Stomach smooth muscle (tissue), 2 donors: ENCODE measurements at regions not wholly inside any gene's neighbourhood (a gene's known extent, or its start where the extent isn't known, plus 50 kb on each side); places are given as distances from the start of the nearest gene placed in this dataset.

Source experiments
- H3K27ac ChIP-seq: one replicate; pipeline ENCODE4 v1.7.0; 2013; ENCODE audit warnings: mild to moderate bottlenecking, low read length, inconsistent platforms
- H3K27me3 ChIP-seq, 2 donors: one replicate each; pipeline ENCODE4 v1.7.0; 2013; ENCODE audit warnings: low read length in 2 of 2; ENCODE audit not compliant: insufficient read depth in 2 of 2, control insufficient read depth in 1 of 2
- H3K36me3 ChIP-seq, 2 donors: one replicate each; pipeline ENCODE4 v1.7.0; 2013; ENCODE audit warnings: low read length in 2 of 2; ENCODE audit not compliant: control insufficient read depth in 2 of 2, insufficient read depth in 2 of 2
- H3K4me1 ChIP-seq: one replicate; pipeline ENCODE4 v1.7.0; 2013; ENCODE audit warnings: low read length; ENCODE audit not compliant: control insufficient read depth, insufficient read depth
- H3K4me3 ChIP-seq, 2 donors: one replicate each; pipeline ENCODE4 v1.7.0; 2013; ENCODE audit warnings: low read length in 2 of 2
- H3K9ac ChIP-seq, 2 donors: one replicate each; pipeline ENCODE4 v1.7.0; 2013; ENCODE audit warnings: low read length in 2 of 2, mild to moderate bottlenecking in 1 of 2
- H3K9me3 ChIP-seq, 2 donors: one replicate each; pipeline ENCODE4 v1.7.0; 2013; ENCODE audit warnings: low read length in 2 of 2; ENCODE audit not compliant: control insufficient read depth in 2 of 2
- donor health status: healthy.
- donor health status: Pancreatic carcinoma.

DNA sequence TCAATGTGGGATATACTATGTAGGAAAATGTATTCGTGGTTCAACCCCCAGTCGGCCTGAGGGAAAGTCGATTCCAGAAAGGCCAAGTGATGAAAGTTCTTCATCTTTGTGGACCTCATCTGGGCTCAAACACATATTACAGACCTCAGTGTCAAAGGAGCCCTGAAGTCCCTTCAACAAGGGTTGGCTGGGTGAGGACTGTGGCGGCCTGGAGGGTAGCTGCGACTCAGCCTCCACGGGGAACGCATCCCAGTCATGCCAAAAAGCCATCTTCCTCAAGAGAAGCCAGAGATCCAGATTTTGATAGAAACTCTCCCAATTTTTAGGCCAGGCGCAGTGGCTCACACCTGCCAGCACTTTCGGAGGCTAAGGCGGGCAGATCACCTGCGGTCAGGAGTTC is 158.6 kb upstream of the PTPN1 start:
- no peaks in the 10 kb centered on the region for H3K36me3 ChIP-seq
- H3K9me3 ChIP-seq, result no peaks in the 10 kb centered on the region
- H3K27me3 ChIP-seq, result no peaks in the 10 kb centered on the region
- no peak overlapping the region for H3K4me3 ChIP-seq
- peaks cover 10% of the 10 kb centered on the region for H3K4me1 ChIP-seq
- no peak overlapping the region for H3K27ac ChIP-seq
- no peak overlapping the region for H3K9ac ChIP-seq

DNA sequence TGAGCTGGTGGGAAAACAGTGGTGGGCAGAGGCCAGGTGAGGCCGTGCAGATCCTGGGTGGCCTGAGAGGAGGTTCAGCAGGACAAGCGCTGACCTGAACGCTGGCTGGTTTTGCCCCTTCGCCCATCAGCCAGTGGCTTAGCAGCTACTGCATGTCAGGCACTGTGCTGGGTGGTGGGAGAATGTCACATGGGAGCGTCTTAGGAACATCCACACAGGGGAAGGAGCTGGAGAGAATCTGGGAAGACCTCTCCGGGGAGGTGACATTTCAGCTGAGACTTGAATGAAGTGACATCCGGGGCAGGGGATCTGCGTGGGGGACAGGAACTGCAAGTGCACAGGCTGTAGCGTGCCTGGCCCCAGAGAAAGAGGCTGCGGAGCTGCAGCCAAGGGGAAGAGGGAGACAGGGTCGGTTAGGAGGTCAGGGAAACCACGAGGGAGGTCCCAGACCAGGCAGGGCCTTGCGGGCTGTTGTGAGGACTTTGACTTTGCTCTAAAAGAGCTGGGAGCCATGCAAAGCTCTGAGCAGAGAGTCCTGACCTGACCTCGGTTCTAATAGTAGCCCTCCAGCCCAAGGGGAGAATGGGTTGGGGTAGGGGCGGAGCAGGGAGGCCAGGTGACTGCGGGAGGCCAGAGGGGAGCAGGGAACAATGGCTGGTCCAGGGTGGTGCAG is 156.8 kb upstream of the PTPN1 start:
- H3K27me3 ChIP-seq, result no peaks in the 10 kb centered on the region
- H3K4me1 ChIP-seq, result peaks cover 3% of the 10 kb centered on the region
- H3K9ac ChIP-seq, result no peak overlapping the region
- H3K36me3 ChIP-seq, result no peaks in the 10 kb centered on the region
- H3K27ac ChIP-seq, result no peak overlapping the region
- H3K4me3 ChIP-seq, result no peak overlapping the region
- no peaks in the 10 kb centered on the region for H3K9me3 ChIP-seq

DNA sequence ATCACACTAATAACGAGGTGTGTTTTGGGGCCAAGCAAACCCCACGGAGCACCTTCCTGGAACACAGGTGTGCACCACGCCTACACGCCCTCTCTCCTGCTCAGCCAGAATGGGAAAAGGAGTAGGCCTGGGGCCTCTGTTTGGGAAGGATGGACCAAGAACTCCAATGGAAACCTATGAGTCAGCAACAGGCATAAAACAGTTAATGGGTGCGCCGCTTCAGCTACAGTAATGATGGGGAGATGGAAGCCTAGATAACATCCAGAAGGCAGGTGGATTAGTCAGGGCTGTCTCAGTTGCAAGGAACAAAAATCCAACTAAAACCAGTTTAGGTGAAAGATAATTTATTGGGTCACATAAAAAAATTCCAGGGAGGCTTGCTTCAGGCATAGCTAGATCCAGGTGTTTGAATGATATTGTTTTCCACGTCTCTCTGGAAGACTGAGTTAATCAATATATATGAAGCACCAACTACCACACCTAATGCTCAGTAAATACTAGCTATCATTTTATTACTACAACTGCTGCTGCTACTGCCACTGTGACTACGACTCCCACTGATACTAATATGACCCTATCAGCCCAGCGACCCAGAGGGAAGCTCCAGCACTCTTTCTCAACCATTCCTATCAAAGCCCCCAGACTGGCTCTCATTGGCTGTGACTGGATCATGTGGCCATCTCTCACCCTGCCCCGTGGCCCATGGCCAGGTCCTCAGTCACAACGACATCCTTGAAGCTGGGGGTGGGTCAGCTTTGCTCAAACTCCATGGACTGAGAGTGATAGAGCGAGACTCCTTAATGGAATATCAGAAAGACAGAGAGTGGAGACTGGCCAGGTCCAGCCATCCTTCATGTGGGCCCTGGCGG is 155.2 kb upstream of the PTPN1 start:
- H3K4me1 ChIP-seq, result peaks cover 3% of the 10 kb centered on the region
- no peaks in the 10 kb centered on the region for H3K27me3 ChIP-seq
- H3K36me3 ChIP-seq, result no peaks in the 10 kb centered on the region
- no peak overlapping the region for H3K9ac ChIP-seq
- H3K4me3 ChIP-seq, result no peak overlapping the region
- H3K27ac ChIP-seq, result no peak overlapping the region
- no peaks in the 10 kb centered on the region for H3K9me3 ChIP-seq

DNA sequence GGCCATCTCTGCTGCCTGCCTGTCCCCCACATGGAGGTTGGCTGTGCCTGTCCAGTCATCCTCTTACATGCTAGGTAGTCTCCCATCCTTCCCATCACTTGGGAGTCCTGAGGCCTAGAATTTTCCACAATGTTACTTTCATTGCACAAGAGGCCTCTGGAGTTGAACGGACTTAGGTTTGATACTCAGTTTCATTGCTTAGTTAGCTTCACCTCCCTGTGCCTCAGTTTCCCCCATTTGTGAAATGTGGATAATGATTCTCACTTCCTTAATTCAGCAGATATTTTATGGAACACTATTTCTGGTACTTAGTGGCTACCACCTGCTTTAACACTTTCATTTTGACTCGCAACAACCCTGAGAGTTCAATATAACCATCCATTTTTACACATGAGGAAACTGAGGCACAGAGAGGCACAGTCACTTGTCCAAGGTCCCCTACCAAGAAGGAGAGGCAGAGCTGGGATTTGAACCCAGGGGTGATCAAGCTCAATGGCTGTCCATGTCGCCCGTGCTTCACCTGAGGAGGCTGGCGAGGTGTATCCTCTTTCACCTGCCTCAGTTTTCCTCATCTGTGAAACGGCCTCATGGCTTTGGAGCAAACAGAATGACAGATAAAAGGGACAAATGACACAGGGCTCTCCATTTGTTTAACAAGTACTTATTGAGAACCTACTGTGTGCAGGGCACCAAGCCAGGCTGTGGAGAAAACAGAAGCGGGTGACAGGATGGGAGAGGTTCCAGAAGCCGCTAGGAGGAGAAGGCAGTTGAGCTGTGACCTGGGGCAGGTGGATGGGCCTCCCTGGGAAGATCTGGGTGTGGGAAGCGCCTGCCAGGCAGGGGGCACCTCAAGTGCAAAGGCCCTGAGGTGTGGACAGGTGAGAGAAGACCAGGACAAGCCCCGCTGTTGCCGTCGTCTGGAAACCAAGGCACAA is 154.3 kb upstream of the PTPN1 start:
- Histone ChIP-seq H3K27ac (no peak overlapping the region), H3K4me1 (peaks cover 3% of the 10 kb centered on the region), H3K4me3 (no peak overlapping the region), H3K27me3 (no peaks in the 10 kb centered on the region), H3K36me3 (no peaks in the 10 kb centered on the region), H3K9me3 (no peaks in the 10 kb centered on the region), H3K9ac (no peak overlapping the region)

DNA sequence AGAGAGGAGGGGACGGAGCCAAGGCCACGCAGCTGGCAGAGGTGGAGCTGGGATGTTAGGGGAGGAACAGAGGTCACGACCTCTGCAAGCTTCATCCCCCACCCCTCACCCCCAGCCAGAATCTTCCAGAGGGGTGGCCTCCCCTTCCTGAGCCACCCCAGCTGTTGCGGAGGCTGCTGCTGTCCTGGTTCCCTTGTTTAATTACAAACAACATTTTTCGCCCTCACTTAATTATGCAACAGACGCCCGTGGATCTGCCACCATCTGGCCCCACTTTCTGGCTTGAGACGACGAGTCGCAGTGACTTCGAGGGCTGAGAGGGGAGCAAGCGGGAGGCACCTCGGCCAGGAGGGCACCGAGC is 153.7 kb upstream of the PTPN1 start:
- H3K27me3 ChIP-seq, result no peaks in the 10 kb centered on the region
- no peak overlapping the region for H3K4me3 ChIP-seq
- no peak overlapping the region for H3K27ac ChIP-seq
- H3K36me3 ChIP-seq, result no peaks in the 10 kb centered on the region
- peaks cover 3% of the 10 kb centered on the region for H3K4me1 ChIP-seq
- no peak overlapping the region for H3K9ac ChIP-seq
- H3K9me3 ChIP-seq, result no peaks in the 10 kb centered on the region

DNA sequence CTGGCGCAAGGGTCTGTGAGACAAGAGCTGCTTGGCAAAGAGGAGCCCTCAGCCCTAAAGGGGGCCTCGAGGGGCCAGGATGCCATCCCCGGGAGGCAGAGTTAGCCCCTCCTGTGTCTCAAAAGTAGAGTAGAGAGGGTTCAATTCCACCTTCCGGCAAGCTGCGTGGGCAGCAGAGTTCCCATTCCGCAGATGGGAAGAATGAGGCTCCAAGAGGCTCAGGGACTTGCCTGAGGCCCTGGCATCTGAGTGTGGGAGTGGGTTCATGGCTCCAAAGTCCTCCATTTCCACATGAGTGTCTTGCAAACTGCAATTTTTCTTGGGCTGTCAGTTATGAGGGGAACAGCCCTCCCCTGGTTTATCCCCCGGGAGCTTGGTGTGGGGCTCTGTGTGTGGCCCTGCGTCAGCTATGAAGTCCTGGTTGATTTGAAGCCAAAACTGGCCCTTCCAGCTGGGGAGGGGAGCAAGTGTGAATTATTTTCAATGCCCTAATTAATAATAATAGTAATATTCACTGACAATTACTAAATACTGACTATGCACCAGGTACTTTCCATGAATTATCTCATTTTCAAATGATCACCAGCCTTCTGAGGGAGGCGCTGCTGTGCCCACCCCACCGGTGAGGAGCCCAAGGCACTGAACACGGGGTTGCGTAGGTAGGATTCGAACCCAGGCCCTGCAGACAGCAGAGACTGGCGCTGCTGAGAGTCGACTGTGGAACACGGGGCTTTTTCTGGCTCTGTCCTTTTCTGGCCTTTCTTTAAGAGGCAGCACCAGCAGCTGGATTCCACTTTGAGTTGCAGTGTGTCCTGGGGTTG is 153.0 kb upstream of the PTPN1 start:
- no peaks in the 10 kb centered on the region for H3K27me3 ChIP-seq
- H3K9me3 ChIP-seq, result no peaks in the 10 kb centered on the region
- no peaks in the 10 kb centered on the region for H3K36me3 ChIP-seq
- H3K4me3 ChIP-seq, result no peak overlapping the region
- H3K27ac ChIP-seq, result no peak overlapping the region
- peaks cover 3% of the 10 kb centered on the region for H3K4me1 ChIP-seq
- no peak overlapping the region for H3K9ac ChIP-seq

DNA sequence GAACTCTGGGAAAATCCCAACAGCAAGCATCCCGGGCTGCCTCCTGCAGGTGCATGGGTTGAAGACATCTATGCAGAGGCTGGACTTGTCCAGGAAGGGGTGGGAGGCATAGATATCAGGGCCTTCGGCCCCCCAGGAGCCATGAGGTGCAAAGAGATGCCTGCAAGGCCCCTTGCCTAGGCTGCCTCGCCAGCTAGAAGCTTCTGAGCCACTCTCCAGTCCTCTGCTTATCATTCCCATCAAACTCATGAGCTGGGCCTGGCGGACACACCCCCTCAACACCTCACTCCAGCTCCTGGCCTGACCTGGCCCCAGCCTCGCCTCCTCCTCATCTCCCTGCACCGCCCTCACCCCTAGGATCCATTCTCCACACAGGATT is 152.4 kb upstream of the PTPN1 start:
- H3K36me3 ChIP-seq, result no peaks in the 10 kb centered on the region

DNA sequence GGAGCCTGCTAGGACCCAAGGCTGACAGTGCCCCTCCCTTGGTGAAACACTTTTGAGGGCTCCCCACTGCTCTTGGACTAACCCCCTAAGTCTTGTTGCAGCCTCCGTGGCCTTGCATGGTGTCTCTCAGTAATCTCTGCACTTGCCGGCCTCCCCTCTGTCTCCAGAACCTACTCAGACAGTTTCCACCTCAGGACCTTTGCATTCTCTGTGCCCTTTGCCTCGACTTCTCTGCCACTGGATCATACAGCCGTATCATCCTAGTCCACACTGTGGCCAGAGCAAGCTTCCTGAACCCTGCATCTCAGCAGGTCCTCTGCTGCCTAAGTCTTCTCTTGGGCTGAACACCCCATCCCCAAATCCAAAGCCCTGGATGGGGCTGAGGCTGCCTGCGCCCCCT is 152.0 kb upstream of the PTPN1 start:
- Histone ChIP-seq H3K9ac (no peak overlapping the region), H3K9me3 (no peaks in the 10 kb centered on the region), H3K4me1 (peaks cover 3% of the 10 kb centered on the region), H3K27ac (no peak overlapping the region), H3K36me3 (no peaks in the 10 kb centered on the region), H3K4me3 (no peak overlapping the region), H3K27me3 (no peaks in the 10 kb centered on the region)

More for the DNA sequence above, 152.4 kb upstream of the PTPN1 start:
- Histone ChIP-seq H3K27me3 (no peaks in the 10 kb centered on the region), H3K27ac (no peak overlapping the region), H3K9me3 (no peaks in the 10 kb centered on the region), H3K4me3 (no peak overlapping the region), H3K9ac (no peak overlapping the region), H3K4me1 (peaks cover 3% of the 10 kb centered on the region)

DNA sequence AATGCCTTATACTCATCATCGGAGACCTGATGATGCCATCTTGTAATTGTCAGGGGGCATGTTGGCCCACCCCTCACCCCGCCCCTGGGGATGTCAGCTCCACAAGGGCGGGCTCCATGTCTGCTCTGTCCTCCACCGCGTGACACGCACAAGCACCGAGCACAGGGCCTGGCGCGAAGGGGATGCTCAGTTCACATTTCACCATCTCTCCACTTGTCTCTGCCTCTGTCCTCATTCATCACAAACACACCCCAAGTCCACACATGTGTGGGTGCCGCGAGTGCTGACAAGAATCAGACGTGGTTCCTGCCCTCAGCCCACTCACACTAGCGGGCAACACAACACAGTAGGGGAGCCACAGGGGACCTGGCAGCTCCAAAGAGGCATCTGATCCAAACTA is 151.2 kb upstream of the PTPN1 start:
- Histone ChIP-seq H3K9me3 (no peaks in the 10 kb centered on the region), H3K27me3 (no peaks in the 10 kb centered on the region), H3K4me1 (no peaks in the 10 kb centered on the region), H3K9ac (no peak overlapping the region), H3K4me3 (no peak overlapping the region), H3K27ac (no peak overlapping the region), H3K36me3 (no peaks in the 10 kb centered on the region)

DNA sequence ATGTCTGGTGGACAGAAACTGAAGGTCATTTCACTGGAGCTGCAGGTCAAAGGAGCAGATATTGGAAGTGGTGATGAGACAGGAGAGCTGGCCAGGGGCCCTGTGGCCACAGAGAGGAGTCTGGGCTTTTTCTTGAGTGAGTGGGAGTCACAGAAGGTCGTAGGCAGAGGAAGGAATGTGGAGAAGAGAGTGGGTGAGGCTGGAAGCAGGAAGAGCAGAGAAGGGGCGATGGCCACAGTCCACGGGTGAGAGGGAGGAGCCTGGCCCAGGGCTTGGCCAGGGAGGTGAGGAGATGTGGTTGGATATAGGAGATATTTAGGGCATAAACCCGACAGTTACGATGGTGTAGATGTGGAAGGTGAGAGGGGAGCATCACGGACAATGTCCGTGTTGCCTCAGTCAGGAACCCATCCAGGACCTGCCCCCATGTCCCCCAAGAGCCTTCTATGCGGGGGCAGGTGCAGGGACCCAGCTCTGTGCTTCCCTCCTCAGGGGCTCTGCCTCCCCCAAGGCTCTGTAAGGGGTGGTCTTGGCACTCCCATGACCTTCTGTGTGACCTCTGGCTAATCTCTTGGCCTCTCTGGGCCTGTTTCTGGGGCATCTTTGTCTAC is 150.5 kb upstream of the PTPN1 start:
- H3K9ac ChIP-seq, result no peak overlapping the region
- no peak overlapping the region for H3K27ac ChIP-seq
- no peak overlapping the region for H3K4me3 ChIP-seq
- H3K27me3 ChIP-seq, result no peaks in the 10 kb centered on the region
- no peaks in the 10 kb centered on the region for H3K4me1 ChIP-seq
- no peaks in the 10 kb centered on the region for H3K36me3 ChIP-seq
- H3K9me3 ChIP-seq, result no peaks in the 10 kb centered on the region
